HG02678 (cell line): ENCODE measurements at regions not wholly inside any gene's neighbourhood (a gene's known extent, or its start where the extent isn't known, plus 50 kb on each side); places are given as distances from the start of the nearest gene placed in this dataset.

ENCODE experiments used
- ATAC-seq: cut with Tn5 transposase; IDR thresholded peaks from one replicate; pipeline ENCODE4 v1.9.1; 2021; ENCODE audit warnings: mild to moderate bottlenecking, moderate library complexity; ENCODE audit not compliant: unreplicated experiment

- ATAC-seq: no peak
These were observed 500.1 kb upstream of the ZMIZ1 start for GRCh38 chr10:78568620-78569019.

- ATAC-seq: no peak
These were observed 498.0 kb upstream of the ZMIZ1 start for GRCh38 chr10:78570633-78571235.

- no peak for ATAC-seq
These were observed 497.5 kb upstream of the ZMIZ1 start for GRCh38 chr10:78571286-78571685.

GRCh38 chr10:78571891-78572290 lies 496.9 kb upstream of the ZMIZ1 start:
- ATAC-seq: no peak

- no peak for ATAC-seq
These were observed 496.2 kb upstream of the ZMIZ1 start for GRCh38 chr10:78572565-78572964.

- no peak for ATAC-seq
These were observed 494.2 kb upstream of the ZMIZ1 start for GRCh38 chr10:78574547-78574946.

- no peak for ATAC-seq
These were observed 493.4 kb upstream of the ZMIZ1 start for GRCh38 chr10:78575400-78575799.

- no peak for ATAC-seq
These were observed 492.5 kb upstream of the ZMIZ1 start for GRCh38 chr10:78576276-78576675.

- ATAC-seq: no peak
These were observed 491.1 kb upstream of the ZMIZ1 start for GRCh38 chr10:78577712-78578111.

GRCh38 chr10:78578929-78579328 lies 489.8 kb upstream of the ZMIZ1 start:
- no peak for ATAC-seq

GRCh38 chr10:78579576-78579975 lies 489.2 kb upstream of the ZMIZ1 start:
- no peak for ATAC-seq

- ATAC-seq: no peak
These were observed 488.8 kb upstream of the ZMIZ1 start for GRCh38 chr10:78579995-78580394.

- ATAC-seq: no peak
These were observed 487.6 kb upstream of the ZMIZ1 start for GRCh38 chr10:78581133-78581694.

- no peak for ATAC-seq
These were observed 486.2 kb upstream of the ZMIZ1 start for GRCh38 chr10:78582540-78582939.

- no peak for ATAC-seq
These were observed 484.5 kb upstream of the ZMIZ1 start for GRCh38 chr10:78584266-78584665.

- no peak for ATAC-seq
These were observed 484.1 kb upstream of the ZMIZ1 start for GRCh38 chr10:78584681-78585080.

GRCh38 chr10:78585952-78586351 lies 482.8 kb upstream of the ZMIZ1 start:
- ATAC-seq: no peak

GRCh38 chr10:78588194-78588811 lies 480.5 kb upstream of the ZMIZ1 start:
- ATAC-seq: no peak

- no peak for ATAC-seq
These were observed 479.1 kb upstream of the ZMIZ1 start for GRCh38 chr10:78589687-78590086.

- no peak for ATAC-seq
These were observed 477.7 kb upstream of the ZMIZ1 start for GRCh38 chr10:78591066-78591465.

- ATAC-seq: no peak
These were observed 474.1 kb upstream of the ZMIZ1 start for GRCh38 chr10:78594559-78595268.

- no peak for ATAC-seq
These were observed 473.5 kb upstream of the ZMIZ1 start for GRCh38 chr10:78595269-78595619.
